ENCODE measurements at regions not wholly inside any gene's neighbourhood (a gene's known extent, or its start where the extent isn't known, plus 50 kb on each side); places are given as distances from the start of the nearest gene placed in this dataset.

DNA sequence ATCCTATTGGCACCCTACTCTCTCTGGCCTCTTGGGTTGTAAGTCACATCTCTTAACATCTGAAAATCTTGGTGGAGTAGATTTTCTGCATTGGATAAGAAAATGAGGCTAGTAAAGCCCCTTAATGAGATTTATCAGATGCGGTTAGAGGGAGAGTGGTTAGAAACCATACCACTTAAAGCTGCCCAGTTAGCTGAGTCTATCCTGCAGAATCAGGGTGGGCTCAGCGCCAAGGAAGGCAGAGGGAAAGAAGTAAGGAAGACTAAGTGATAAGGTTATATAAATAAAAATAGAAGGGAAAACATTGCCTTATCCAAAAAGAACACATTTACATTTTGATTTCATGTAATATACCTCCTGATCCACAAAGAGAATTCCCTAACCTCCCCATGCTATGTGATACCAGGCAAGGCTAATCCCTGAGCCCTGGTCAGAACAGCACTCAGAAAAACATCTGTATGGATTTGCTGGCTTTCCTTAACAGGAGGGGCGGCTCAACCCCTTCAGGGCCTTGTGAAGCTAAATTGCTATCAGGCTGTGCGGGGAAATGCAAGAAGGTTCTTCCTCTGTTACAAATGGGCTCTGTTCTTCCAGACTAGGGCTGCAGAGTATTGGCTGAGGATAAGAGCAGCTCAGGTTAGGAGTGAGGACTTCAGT is 101.7 kb downstream of the SNX19 start:
- no peak for DNase-seq

DNA sequence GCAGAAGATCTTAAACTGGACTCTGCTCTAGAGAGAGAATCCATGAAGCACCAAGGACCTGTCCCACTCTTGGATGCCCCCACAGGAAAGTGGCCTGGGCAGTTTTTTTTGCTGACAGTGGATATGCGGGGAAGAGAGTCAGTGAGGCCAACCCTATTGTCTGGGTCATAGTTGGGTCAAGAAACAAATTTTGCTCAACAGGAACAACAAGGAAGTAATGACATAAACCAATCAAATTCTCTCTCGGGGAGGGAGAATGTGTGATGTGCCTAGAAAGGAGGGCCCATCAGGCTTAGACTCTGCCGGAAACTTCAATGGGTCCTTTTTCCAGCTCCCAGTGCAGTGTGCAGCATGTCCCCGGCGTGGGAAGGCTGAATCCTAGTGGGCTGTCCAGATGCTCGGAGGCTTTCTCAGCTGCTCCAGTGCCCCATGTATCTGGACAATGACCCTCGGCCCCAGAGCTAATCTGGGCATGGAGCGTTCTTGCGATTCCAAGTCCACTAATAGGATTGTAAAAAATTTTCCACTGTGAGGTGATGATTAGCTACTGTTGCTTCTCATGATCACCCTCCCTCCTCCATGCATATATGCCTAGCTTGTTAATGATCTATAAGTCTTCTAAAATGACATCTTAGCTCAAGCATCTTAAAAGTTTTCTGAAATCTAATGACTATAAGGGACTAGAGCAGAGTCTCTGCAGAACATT is 101.0 kb downstream of the SNX19 start:
- no peak for DNase-seq

DNA sequence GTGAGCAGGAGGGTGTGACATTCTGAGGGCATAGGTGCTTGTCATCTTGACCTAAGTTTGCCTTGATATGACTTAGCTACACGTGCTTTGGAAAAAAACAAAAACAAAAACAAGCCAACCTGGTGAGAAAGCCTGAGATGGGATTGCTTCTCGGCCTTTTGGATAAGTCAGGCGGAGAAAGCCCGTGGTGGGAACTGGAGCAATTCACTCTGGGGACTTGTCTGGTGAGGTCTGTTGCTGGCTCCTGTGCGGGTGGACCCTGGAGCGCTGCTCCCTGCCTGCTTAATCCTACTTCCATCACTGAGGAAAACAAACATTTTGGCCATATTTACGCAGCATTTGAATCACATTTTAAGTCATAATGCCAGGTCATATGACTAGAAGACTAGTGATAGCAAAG is 100.3 kb downstream of the SNX19 start:
- DNase-seq: no peak

DNA sequence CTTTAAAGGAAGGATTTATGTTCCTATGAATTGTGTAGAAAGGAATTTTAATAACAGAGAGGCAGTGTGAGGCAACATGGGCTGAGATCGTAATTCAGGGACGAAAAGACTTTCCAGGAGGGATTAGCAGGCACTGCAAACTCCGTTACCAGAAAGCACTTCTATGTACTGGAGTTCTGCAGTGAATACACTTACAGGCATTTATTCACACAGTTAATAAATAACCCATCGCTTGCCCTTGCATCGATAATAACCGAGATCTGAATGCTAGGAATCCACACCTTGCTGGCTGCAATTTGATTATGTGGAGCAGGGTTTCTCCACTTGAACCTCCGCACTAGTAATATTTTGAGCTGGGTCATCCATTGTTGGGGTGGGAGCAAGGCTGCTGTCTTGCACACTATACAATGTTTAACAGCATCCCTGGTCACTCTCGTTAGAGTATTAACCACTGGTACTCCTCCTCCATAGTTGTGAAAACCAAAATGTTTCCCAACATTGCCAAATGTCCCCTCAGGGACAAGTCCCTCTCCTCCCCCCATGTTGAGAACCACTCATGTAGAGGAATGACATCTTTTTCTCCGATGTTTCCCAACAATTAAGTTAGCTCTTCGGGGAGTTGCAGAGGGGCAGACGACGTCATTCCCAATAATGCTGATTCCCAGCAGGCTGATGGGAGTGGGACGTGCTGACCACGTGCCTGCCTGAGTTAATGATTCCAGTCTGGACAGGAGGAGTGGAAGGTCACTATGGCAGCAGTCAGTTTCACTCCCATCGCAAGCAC is 99.5 kb downstream of the SNX19 start:
- DNase-seq: no peak

DNA sequence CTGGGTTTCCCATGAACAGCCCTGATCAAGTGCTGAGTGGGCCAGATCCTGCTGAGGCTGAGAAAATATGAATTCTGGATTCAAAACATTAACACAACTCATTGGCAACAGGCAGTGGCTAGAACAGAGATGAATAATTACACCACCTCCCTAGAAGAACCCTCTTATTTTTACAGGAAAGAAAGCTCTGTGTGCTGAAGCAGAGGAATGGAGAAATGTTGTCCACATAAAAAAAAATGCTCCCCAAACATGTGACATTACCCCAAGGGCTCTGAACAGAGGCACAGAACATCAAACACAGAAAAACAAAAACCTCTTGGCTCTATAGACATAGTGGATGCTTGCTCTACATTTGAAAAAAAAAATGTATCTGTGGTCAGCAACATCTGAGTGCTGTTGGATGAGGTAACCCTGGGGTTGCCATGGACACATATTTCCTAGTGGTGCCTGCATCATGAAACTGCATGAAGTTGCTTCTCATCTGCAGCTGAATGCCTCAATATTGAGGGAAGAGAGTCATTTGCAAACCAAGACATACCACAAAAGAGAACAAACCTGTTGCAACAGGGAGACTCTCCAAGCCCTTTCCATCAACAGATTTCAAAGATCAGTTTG is 98.8 kb downstream of the SNX19 start:
- no peak for DNase-seq

DNA sequence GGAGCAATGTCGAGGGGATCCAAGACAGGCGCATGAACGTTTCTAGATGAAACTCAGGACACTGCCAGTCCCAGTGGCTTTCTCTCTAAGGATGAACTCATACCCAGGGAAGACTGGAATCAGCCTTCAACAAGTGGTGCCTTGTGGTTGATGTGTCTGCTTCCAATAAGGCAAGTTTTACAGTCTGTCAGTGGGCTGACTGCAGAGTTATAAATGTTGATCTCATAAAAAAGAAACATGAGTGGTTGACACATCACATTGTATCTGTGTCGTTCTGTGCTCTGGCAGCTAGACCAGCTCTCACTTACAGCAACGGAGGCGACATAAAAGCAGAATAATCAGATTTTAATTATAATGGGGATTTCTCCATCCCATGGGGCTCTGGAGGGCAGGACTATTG is 96.7 kb downstream of the SNX19 start:
- no peak for DNase-seq

All from 8988T (cell line).